Hepatocyte (in vitro differentiated cells): ENCODE measurements at regions not wholly inside any gene's neighbourhood (a gene's known extent, or its start where the extent isn't known, plus 50 kb on each side); places are given as distances from the start of the nearest gene placed in this dataset.

Experiments used
- DNase-seq: peaks from one replicate; pipeline ENCODE4 v3.0.0-alpha.2; 2016; ENCODE audit warnings: low spot score
- H2AFZ ChIP-seq: fragments of 200-600 bp; sonication (generic); 2 replicates; pipeline ENCODE4 v1.6.0; 2016; ENCODE audit warnings: antibody characterized with exemption, mild to moderate bottlenecking
- H3K27ac ChIP-seq: fragments of 200-600 bp; sonication (generic); 2 replicates; pipeline ENCODE4 v1.5.1; 2016; ENCODE audit warnings: mild to moderate bottlenecking
- H3K27me3 ChIP-seq: fragments of 200-600 bp; sonication (generic); 2 replicates; pipeline ENCODE4 v1.6.1; 2016
- H3K36me3 ChIP-seq: fragments of 200-600 bp; sonication (generic); replicated peaks from 2 replicates; pipeline ENCODE4 v1.5.1; 2016; ENCODE audit warnings: low read depth; ENCODE audit not compliant: insufficient read depth
- H3K4me1 ChIP-seq: fragments of 200-600 bp; sonication (generic); 2 replicates; pipeline ENCODE4 v1.5.1; 2016; ENCODE audit warnings: mild to moderate bottlenecking, moderate library complexity; ENCODE audit not compliant: insufficient read depth
- H3K4me2 ChIP-seq: fragments of 200-600 bp; sonication (generic); 2 replicates; pipeline ENCODE4 v1.6.0; 2016
- H3K4me3 ChIP-seq: fragments of 200-600 bp; sonication (generic); 2 replicates; pipeline ENCODE4 v1.5.1; 2016; ENCODE audit warnings: mild to moderate bottlenecking
- H3K79me2 ChIP-seq: fragments of 200-600 bp; sonication (generic); 2 replicates; pipeline ENCODE4 v1.6.0; 2017; ENCODE audit warnings: mild to moderate bottlenecking
- H3K9me2 ChIP-seq: fragments of 200-600 bp; sonication (generic); replicated peaks from 2 replicates; pipeline ENCODE4 v1.6.0; 2017; ENCODE audit warnings: mild to moderate bottlenecking; ENCODE audit not compliant: insufficient read depth
- H3K9me3 ChIP-seq: fragments of 200-600 bp; sonication (generic); 2 replicates; pipeline ENCODE4 v1.5.1; 2016; ENCODE audit warnings: low read depth, mild to moderate bottlenecking
- H4K20me1 ChIP-seq: fragments of 200-600 bp; sonication (generic); 2 replicates; pipeline ENCODE4 v1.6.0; 2016; ENCODE audit warnings: mild to moderate bottlenecking; ENCODE audit not compliant: insufficient read depth, poor library complexity, severe bottlenecking
- CTCF ChIP-seq: fragments of 200-600 bp; sonication (generic); IDR thresholded peaks from 2 replicates; pipeline ENCODE4 v1.5.1; 2016; ENCODE audit warnings: antibody characterized with exemption, mild to moderate bottlenecking; ENCODE audit not compliant: poor library complexity
- EZH2 ChIP-seq: fragments of 200-600 bp; sonication (generic); IDR thresholded peaks from 2 replicates; pipeline ENCODE4 v1.6.1; 2016; ENCODE audit warnings: antibody characterized with exemption, mild to moderate bottlenecking, borderline replicate concordance
- EZH2phosphoT487 ChIP-seq: fragments of 200-600 bp; sonication (generic); IDR thresholded peaks from one replicate; pipeline ENCODE4 v1.6.1; 2018; ENCODE audit warnings: antibody characterized with exemption, mild to moderate bottlenecking, low read depth, moderate library complexity; ENCODE audit not compliant: unreplicated experiment, severe bottlenecking
- WGBS: methylation state at CpG from one replicate; pipeline ENCODE4 v1.1.6; 2016; ENCODE audit warnings: low lambda C conversion rate; ENCODE audit errors: missing lambda C conversion rate; 5-methylcytosine and 5-hydroxymethylcytosine counted together

DNA sequence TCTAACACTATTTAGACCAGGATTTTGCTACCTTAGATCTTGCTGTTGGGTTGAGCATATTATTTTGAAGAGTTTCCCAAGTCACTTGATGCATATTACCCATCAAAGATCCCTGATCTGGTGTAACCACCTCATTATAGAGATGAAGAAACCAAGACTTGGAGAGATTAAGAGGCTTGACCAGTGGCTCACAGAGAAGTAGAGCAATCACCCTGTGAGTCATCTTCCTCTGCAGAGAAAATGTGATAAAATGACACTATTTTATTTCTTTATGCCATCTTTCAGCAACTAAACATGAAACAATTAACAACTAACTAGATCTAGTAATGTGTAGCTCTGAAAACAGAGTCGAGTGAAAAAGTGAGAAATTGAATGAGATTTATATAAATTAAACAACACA is 76.1 kb downstream of the KIF4B start:
- H2AFZ ChIP-seq = no peak overlapping the region
- no peak overlapping the region for H3K4me3 ChIP-seq
- no peaks in the 10 kb centered on the region for H3K4me1 ChIP-seq
- no peaks in the 10 kb centered on the region for H3K9me2 ChIP-seq
- H3K79me2 ChIP-seq = no peaks in the 10 kb centered on the region
- H3K4me2 ChIP-seq = no peak overlapping the region
- H3K27me3 ChIP-seq = no peaks in the 10 kb centered on the region
- DNase-seq = no peak
- TF ChIP-seq EZH2 (no peak), CTCF (no peak)
- H3K36me3 ChIP-seq = no peaks in the 10 kb centered on the region
- no peaks in the 10 kb centered on the region for H4K20me1 ChIP-seq
- H3K27ac ChIP-seq = no peak overlapping the region
- H3K9me3 ChIP-seq = no peaks in the 10 kb centered on the region
- 100% methylated on average over 1 of the region's 1 CpG for WGBS

GRCh38 chr5:155091063-155091648 is 77.6 kb downstream of the KIF4B start:
- H3K9me2 ChIP-seq = no peaks in the 10 kb centered on the region
- H3K27me3 ChIP-seq = no peaks in the 10 kb centered on the region
- no peaks in the 10 kb centered on the region for H3K9me3 ChIP-seq
- no peaks in the 10 kb centered on the region for H3K79me2 ChIP-seq
- peak overlapping the region; percentile 1 for H3K4me2 ChIP-seq
- H2AFZ ChIP-seq = no peak overlapping the region
- no peak for TF ChIP-seq CTCF
- TF ChIP-seq EZH2phosphoT487 = no peak
- no peak for TF ChIP-seq EZH2
- H3K27ac ChIP-seq = peak overlapping the region; percentile 8
- H3K4me3 ChIP-seq = no peak overlapping the region
- H4K20me1 ChIP-seq = no peaks in the 10 kb centered on the region
- no peak for DNase-seq
- 38% methylated on average over 2 of the region's 2 CpGs for WGBS
- no peaks in the 10 kb centered on the region for H3K4me1 ChIP-seq
- H3K36me3 ChIP-seq = no peaks in the 10 kb centered on the region

GRCh38 chr5:155091768-155092717 is 78.5 kb downstream of the KIF4B start:
- Histone ChIP-seq H3K27me3 (no peaks in the 10 kb centered on the region), H3K36me3 (no peaks in the 10 kb centered on the region), H3K79me2 (no peaks in the 10 kb centered on the region), H4K20me1 (no peaks in the 10 kb centered on the region), H3K9me2 (no peaks in the 10 kb centered on the region), H3K4me1 (no peaks in the 10 kb centered on the region), H3K9me3 (no peaks in the 10 kb centered on the region), H2AFZ (no peak overlapping the region), H3K4me2 (no peak overlapping the region), H3K27ac (peak overlapping the region; percentile 13), H3K4me3 (no peak overlapping the region)
- WGBS = 83% methylated on average over 2 of the region's 2 CpGs
- no peak for DNase-seq
- TF ChIP-seq CTCF (no peak), EZH2 (no peak), EZH2phosphoT487 (no peak)
